AG10803 (cell line): ENCODE measurements at regions not wholly inside any gene's neighbourhood (a gene's known extent, or its start where the extent isn't known, plus 50 kb on each side); places are given as distances from the start of the nearest gene placed in this dataset.

Source experiments
- DNase-seq: peaks from one replicate; pipeline ENCODE4 v3.0.0; 2010; ENCODE audit warnings: low read depth
- H3K4me3 ChIP-seq: 2 replicates; pipeline ENCODE4 v1.5.1; 2011; ENCODE audit warnings: mild to moderate bottlenecking, low read length, control low read depth
- TF ChIP-seq, protein P1 (sequence below): conservative IDR thresholded peaks from 2 replicates; pipeline ENCODE4 v1.5.1; 2011; ENCODE audit warnings: mild to moderate bottlenecking, low read length, control low read depth, inconsistent platforms

DNA sequence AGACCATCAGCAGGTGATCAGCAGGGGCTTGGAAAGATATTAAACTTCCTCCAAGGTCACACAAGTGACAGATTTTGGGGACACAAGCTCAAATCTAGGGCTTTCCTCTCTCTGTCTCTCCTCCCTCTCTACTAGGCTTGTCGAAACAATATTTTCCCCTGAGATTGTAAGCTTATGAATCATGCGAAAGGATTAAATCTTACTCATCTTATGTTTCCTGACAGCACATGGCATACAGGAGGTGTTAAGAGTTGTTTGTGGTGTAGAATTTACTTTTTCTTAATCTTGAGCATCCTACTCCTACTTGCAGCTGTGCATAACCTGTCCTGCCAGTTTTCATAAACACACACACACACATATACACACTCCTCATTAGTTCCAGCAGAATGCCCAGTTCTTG is 186.3 kb downstream of the MARCHF11 start:
- no peak overlapping the region for H3K4me3 ChIP-seq
- DNase-seq: peak; percentile 46
- TF ChIP-seq, protein P1, sequence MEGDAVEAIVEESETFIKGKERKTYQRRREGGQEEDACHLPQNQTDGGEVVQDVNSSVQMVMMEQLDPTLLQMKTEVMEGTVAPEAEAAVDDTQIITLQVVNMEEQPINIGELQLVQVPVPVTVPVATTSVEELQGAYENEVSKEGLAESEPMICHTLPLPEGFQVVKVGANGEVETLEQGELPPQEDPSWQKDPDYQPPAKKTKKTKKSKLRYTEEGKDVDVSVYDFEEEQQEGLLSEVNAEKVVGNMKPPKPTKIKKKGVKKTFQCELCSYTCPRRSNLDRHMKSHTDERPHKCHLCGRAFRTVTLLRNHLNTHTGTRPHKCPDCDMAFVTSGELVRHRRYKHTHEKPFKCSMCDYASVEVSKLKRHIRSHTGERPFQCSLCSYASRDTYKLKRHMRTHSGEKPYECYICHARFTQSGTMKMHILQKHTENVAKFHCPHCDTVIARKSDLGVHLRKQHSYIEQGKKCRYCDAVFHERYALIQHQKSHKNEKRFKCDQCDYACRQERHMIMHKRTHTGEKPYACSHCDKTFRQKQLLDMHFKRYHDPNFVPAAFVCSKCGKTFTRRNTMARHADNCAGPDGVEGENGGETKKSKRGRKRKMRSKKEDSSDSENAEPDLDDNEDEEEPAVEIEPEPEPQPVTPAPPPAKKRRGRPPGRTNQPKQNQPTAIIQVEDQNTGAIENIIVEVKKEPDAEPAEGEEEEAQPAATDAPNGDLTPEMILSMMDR: no peak

DNA sequence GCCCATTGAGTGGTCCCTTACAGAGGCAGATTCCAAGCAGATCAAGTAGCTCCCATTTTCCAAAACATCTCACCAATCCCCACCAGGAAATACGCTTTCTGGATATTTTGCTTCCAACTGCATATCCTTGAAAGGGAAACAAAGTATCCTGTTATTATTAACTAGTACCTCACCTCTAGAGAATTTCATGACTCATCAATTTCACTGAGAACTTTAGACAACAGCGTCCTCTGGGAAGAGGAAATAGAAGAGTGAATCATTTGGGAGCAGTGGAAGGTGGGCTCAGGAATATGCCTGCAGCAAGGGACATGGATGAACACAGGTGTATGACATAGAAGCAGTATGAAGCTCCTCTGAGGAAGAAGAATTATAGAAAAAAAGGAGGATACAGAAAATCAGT is 186.7 kb downstream of the MARCHF11 start:
- no peak overlapping the region for H3K4me3 ChIP-seq
- TF ChIP-seq, protein P1: peak; percentile 25
- peak; percentile 35 for DNase-seq

DNA sequence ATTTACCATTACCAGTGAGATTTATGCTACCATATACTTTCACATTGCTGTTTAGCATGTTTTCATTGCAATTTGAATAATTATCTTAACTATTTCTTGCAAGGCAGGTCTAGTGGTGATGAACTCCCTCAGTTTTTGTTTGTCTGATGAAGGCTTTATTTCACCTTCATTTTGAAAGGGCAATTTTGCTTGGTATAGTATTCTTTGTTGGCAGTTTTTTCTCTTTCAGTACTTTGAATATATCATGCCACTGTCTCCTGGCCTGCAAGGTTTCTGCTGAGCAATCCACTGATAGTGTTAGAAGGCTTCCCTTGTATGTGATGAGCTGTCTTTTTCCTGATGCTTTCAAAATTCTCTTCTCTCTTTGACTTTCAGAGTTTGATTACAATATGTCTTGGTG is 188.0 kb downstream of the MARCHF11 start:
- TF ChIP-seq, protein P1: no peak
- DNase-seq: no peak
- H3K4me3 ChIP-seq: no peak overlapping the region
